ENCODE measurements at regions not wholly inside any gene's neighbourhood (a gene's known extent, or its start where the extent isn't known, plus 50 kb on each side); places are given as distances from the start of the nearest gene placed in this dataset.

- TF ChIP-seq SP1 (IDR thresholded peaks at IDR 0.05) = no peak
- TF ChIP-seq TARDBP (IDR thresholded peaks at IDR 0.05) = no peak
- no peak for TF ChIP-seq ZNF384 (IDR thresholded peaks at IDR 0.05)
- no peak for TF ChIP-seq LEF1 (IDR thresholded peaks at IDR 0.05; ENCODE audit: borderline replicate concordance)
- TF ChIP-seq NFRKB (IDR thresholded peaks at IDR 0.05) = no peak
- TF ChIP-seq ELF4 (IDR thresholded peaks at IDR 0.05) = no peak
Measured at GRCh38 chr3:116776880-116777785, 67.6 kb downstream of the TUSC7 start.
